Mesenchymal stem cell (in vitro differentiated cells and primary cell): ENCODE measurements at regions not wholly inside any gene's neighbourhood (a gene's known extent, or its start where the extent isn't known, plus 50 kb on each side); places are given as distances from the start of the nearest gene placed in this dataset.
A peak's percentile ranks its signal among the peaks of the same experiment; 100 is the strongest.

Experiments
- DNase-seq: peaks from one replicate; pipeline ENCODE4 v3.0.0-alpha.2; 2013
- H2AFZ ChIP-seq: one replicate; pipeline ENCODE4 v1.6.1; 2013; ENCODE audit warnings: low read depth, mild to moderate bottlenecking, control low read depth, inconsistent platforms, low read length, moderate library complexity
- H2AK5ac ChIP-seq: 2 replicates; pipeline ENCODE4 v1.6.1; 2013; ENCODE audit warnings: low read length, moderate library complexity, mild to moderate bottlenecking, inconsistent platforms; ENCODE audit not compliant: severe bottlenecking
- H2BK120ac ChIP-seq: one replicate; pipeline ENCODE4 v1.6.1; 2013; ENCODE audit warnings: low read depth, mild to moderate bottlenecking, inconsistent platforms, low read length, moderate library complexity
- H2BK12ac ChIP-seq, 2 experiments: one replicate each; pipeline ENCODE4 v1.6.1; 2013; ENCODE audit warnings: inconsistent platforms in 2 of 2, low read length in 2 of 2, mild to moderate bottlenecking in 2 of 2, moderate library complexity in 2 of 2, control low read depth in 1 of 2
- H2BK15ac ChIP-seq: one replicate; pipeline ENCODE4 v1.6.1; 2013; ENCODE audit warnings: mild to moderate bottlenecking, low read depth, inconsistent platforms; ENCODE audit not compliant: poor library complexity, severe bottlenecking
- H2BK5ac ChIP-seq: 2 replicates; pipeline ENCODE4 v1.6.1; 2013; ENCODE audit warnings: low read depth, mild to moderate bottlenecking, low read length, control low read depth, inconsistent platforms; ENCODE audit not compliant: poor library complexity, severe bottlenecking
- H3K14ac ChIP-seq, 2 experiments: one replicate each; pipeline ENCODE4 v1.6.1; 2013; ENCODE audit warnings: inconsistent platforms in 2 of 2, low read length in 2 of 2, control low read depth in 1 of 2, mild to moderate bottlenecking in 1 of 2, moderate library complexity in 1 of 2
- H3K18ac ChIP-seq, 2 experiments: one replicate each; pipeline ENCODE4 v1.6.1; 2013; ENCODE audit warnings: inconsistent platforms in 2 of 2, low read length in 2 of 2, control low read depth in 1 of 2, low read depth in 1 of 2, mild to moderate bottlenecking in 1 of 2
- H3K23ac ChIP-seq, 2 experiments: one replicate each; pipeline ENCODE4 v1.6.1; 2013; ENCODE audit warnings: inconsistent platforms in 2 of 2, low read length in 2 of 2, mild to moderate bottlenecking in 2 of 2, moderate library complexity in 2 of 2, control low read depth in 1 of 2
- H3K27ac ChIP-seq: 2 replicates; pipeline ENCODE4 v1.5.1; 2013; ENCODE audit warnings: mild to moderate bottlenecking, moderate library complexity, low read length, control low read depth, inconsistent platforms; ENCODE audit not compliant: poor library complexity, severe bottlenecking
- H3K27me3 ChIP-seq, 2 experiments: 2 replicates each; pipeline versions ENCODE4 v1.6.1 to v1.7.0; 2013; ENCODE audit warnings: low read length in 2 of 2, mild to moderate bottlenecking in 2 of 2, moderate library complexity in 2 of 2, control low read depth in 1 of 2, inconsistent platforms in 1 of 2; ENCODE audit not compliant: control insufficient read depth in 1 of 2, insufficient read depth in 1 of 2
- H3K36me3 ChIP-seq, 2 experiments: 2 replicates each; pipeline versions ENCODE4 v1.6.1 to v1.7.0; 2013; ENCODE audit warnings: low read length in 2 of 2, control low read depth in 1 of 2, inconsistent platforms in 1 of 2, low read depth in 1 of 2, mild to moderate bottlenecking in 1 of 2; ENCODE audit not compliant: insufficient read depth in 2 of 2, control insufficient read depth in 1 of 2
- H3K4ac ChIP-seq, 2 experiments: one replicate each; pipeline ENCODE4 v1.6.1; 2013; ENCODE audit warnings: inconsistent platforms in 2 of 2, low read length in 2 of 2, mild to moderate bottlenecking in 2 of 2, moderate library complexity in 2 of 2, control low read depth in 1 of 2, low read depth in 1 of 2
- H3K4me1 ChIP-seq: 2 replicates; pipeline ENCODE4 v1.6.1; 2013; ENCODE audit warnings: low read depth, low read length, control low read depth; ENCODE audit not compliant: control insufficient read depth, insufficient read depth
- H3K4me2 ChIP-seq: 2 replicates; pipeline ENCODE4 v1.6.1; 2013; ENCODE audit warnings: low read length, mild to moderate bottlenecking, inconsistent platforms; ENCODE audit not compliant: poor library complexity, severe bottlenecking
- H3K4me3 ChIP-seq, 2 experiments: 2 replicates each; pipeline versions ENCODE4 v1.5.1 to v1.7.0; 2013; ENCODE audit warnings: low read length in 2 of 2, mild to moderate bottlenecking in 2 of 2, control low read depth in 1 of 2, low read depth in 1 of 2; ENCODE audit not compliant: insufficient read depth in 1 of 2
- H3K79me1 ChIP-seq: replicated peaks from 2 replicates; pipeline ENCODE4 v1.6.1; 2013; ENCODE audit warnings: mild to moderate bottlenecking, control low read depth, low read length, inconsistent platforms; ENCODE audit not compliant: poor library complexity, severe bottlenecking
- H3K9ac ChIP-seq: 2 replicates; pipeline ENCODE4 v1.7.0; 2013; ENCODE audit warnings: mild to moderate bottlenecking, low read length, moderate library complexity
- H3K9me3 ChIP-seq: 2 replicates; pipeline ENCODE4 v1.7.0; 2013; ENCODE audit warnings: mild to moderate bottlenecking, low read length; ENCODE audit not compliant: control insufficient read depth
- H4K8ac ChIP-seq: one replicate; pipeline ENCODE4 v1.6.1; 2013; ENCODE audit warnings: inconsistent platforms, mild to moderate bottlenecking, low read length, moderate library complexity
- H4K91ac ChIP-seq: one replicate; pipeline ENCODE4 v1.6.1; 2013; ENCODE audit warnings: mild to moderate bottlenecking, low read length, inconsistent platforms
- WGBS: methylation state at CpG from one replicate; pipeline ENCODE4 v1.1.7; 2013; ENCODE audit warnings: mixed read lengths; 5-methylcytosine and 5-hydroxymethylcytosine counted together

- 37% methylated on average over 5 of the region's 5 CpGs for WGBS
- Histone ChIP-seq H2AFZ (no peak overlapping the region), H3K4me2 (no peak overlapping the region), H3K14ac (no peak overlapping the region), H3K4me1 (no peaks in the 10 kb centered on the region), H3K4me3 (no peak overlapping the region), H3K27ac (no peak overlapping the region), H3K36me3 (no peaks in the 10 kb centered on the region), H3K4ac (no peak overlapping the region), H3K9ac (no peak overlapping the region), H3K23ac (no peak overlapping the region), H2AK5ac (no peak overlapping the region), H2BK15ac (no peak overlapping the region), H2BK120ac (no peak overlapping the region), H3K27me3 (peaks cover 19 to 35% of the 10 kb centered on the region in 2 experiments), H2BK5ac (no peak overlapping the region), H3K79me1 (no peaks in the 10 kb centered on the region), H3K18ac (no peak overlapping the region), H4K91ac (no peak overlapping the region), H2BK12ac (no peak overlapping the region), H4K8ac (no peak overlapping the region), H3K9me3 (peaks cover 32% of the 10 kb centered on the region)
- no peak for DNase-seq
These were observed 248.9 kb upstream of the TNRC6C start for GRCh38 chr17:77709594-77709993.

- Histone ChIP-seq H2BK12ac (no peak overlapping the region), H3K27ac (no peak overlapping the region), H4K8ac (no peak overlapping the region), H3K14ac (no peak overlapping the region), H3K18ac (no peak overlapping the region), H3K23ac (no peak overlapping the region), H3K4ac (no peak overlapping the region), H4K91ac (no peak overlapping the region), H3K9me3 (peaks cover 18% of the 10 kb centered on the region), H3K27me3 (peaks cover 19 to 28% of the 10 kb centered on the region in 2 experiments), H2BK120ac (no peak overlapping the region), H2AK5ac (no peak overlapping the region), H3K4me3 (no peak overlapping the region), H2AFZ (no peak overlapping the region), H2BK5ac (no peak overlapping the region), H3K36me3 (no peaks in the 10 kb centered on the region), H3K4me2 (no peak overlapping the region), H3K9ac (no peak overlapping the region), H2BK15ac (no peak overlapping the region), H3K79me1 (no peaks in the 10 kb centered on the region), H3K4me1 (no peaks in the 10 kb centered on the region)
- DNase-seq, result no peak
These were observed 245.9 kb upstream of the TNRC6C start for GRCh38 chr17:77712578-77712977.

DNA sequence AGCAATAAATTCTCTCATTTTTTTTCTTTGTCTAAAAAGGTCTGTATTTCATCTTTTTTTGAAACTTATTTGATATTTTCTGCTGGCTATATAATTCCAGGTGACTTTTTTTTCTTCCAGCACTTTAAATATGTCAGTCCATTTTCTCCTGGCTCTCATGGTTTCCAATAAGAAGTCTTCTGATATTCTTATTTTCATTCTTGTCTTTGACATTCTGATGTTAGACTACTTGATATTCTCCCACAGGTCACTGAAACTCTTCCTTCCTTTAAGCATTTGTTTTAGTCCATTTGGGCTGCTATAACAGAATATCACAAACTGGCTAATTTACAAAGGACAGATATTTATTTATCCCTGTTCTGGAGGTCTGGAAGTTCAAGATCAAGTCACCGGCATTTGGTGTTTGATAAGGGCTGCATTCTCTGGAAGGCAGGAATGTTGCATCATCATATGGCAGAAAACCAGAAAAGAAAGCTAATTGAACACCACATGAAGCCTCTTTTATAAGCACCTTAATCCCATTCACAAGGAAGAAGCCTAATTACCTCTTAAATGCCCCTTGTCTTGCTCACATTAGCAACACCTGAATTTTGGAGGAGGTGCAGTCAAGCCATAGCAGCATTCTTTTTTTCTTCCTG lies 242.1 kb upstream of the TNRC6C start:
- Histone ChIP-seq H3K27ac (no peak overlapping the region), H2BK120ac (no peak overlapping the region), H4K8ac (no peak overlapping the region), H3K23ac (no peak overlapping the region), H3K27me3 (peaks cover 4 to 20% of the 10 kb centered on the region in 2 experiments), H3K9me3 (peaks cover 14% of the 10 kb centered on the region), H3K36me3 (no peaks in the 10 kb centered on the region), H3K18ac (no peak overlapping the region), H3K79me1 (no peaks in the 10 kb centered on the region), H3K14ac (no peak overlapping the region), H3K4me3 (no peak overlapping the region), H2AK5ac (no peak overlapping the region), H3K9ac (no peak overlapping the region), H3K4ac (no peak overlapping the region), H2BK15ac (no peak overlapping the region), H3K4me2 (no peak overlapping the region), H2BK5ac (no peak overlapping the region), H2BK12ac (no peak overlapping the region), H3K4me1 (peaks cover 2% of the 10 kb centered on the region), H2AFZ (no peak overlapping the region), H4K91ac (no peak overlapping the region)
- 100% methylated on average over 1 of the region's 1 CpG for WGBS
- no peak for DNase-seq

DNA sequence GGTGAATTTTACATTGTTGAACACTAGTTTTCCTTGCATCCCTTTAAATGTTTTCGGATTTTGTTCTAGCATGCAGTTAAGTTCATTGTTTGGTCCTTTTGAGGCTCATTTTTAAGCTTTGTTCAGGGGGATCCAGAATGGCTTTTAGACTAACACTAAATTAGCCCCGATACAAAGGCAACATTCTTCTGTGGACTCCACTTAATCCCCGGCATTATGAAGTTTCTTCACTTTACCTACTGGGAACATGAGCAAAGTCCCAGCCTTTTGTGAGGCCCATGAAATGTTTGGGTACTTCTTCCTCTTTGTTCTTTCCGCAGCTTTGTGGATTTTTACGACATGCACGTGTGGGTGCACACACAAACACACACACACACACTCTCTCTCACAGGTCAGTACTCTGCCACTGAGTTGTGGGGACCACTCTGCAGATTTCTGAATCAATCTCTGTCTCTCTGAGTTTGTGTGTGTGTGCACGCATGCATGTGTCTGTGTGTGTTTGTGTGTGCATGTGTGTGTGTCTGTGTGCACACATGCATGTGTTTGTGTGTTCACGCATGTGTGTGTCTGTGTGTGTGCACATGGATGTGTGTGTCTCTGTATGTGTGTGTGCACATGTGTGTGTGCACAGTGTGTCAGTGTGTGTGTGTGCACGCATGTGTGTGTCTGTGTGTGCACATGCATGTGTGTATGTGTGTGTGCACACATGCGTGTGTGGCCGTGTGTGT lies 240.4 kb upstream of the TNRC6C start:
- H3K23ac ChIP-seq, result no peak overlapping the region
- no peak overlapping the region for H2AK5ac ChIP-seq
- no peak overlapping the region for H3K18ac ChIP-seq
- no peak overlapping the region for H3K27ac ChIP-seq
- peaks cover 8 to 30% of the 10 kb centered on the region in 2 experiments for H3K27me3 ChIP-seq
- H2AFZ ChIP-seq, result no peak overlapping the region
- DNase-seq, result no peak
- no peaks in the 10 kb centered on the region for H3K36me3 ChIP-seq
- peaks cover 10% of the 10 kb centered on the region for H3K9me3 ChIP-seq
- H4K91ac ChIP-seq, result peak overlapping the region; percentile 52
- H2BK12ac ChIP-seq, result no peak overlapping the region
- no peak overlapping the region for H2BK120ac ChIP-seq
- no peak overlapping the region for H4K8ac ChIP-seq
- H3K14ac ChIP-seq, result no peak overlapping the region
- H3K79me1 ChIP-seq, result no peaks in the 10 kb centered on the region
- H3K4ac ChIP-seq, result no peak overlapping the region
- H3K4me1 ChIP-seq, result peaks cover 2% of the 10 kb centered on the region
- no peak overlapping the region for H2BK15ac ChIP-seq
- H3K4me3 ChIP-seq, result no peak overlapping the region
- WGBS, result 86% methylated on average over 11 of the region's 11 CpGs
- no peak overlapping the region for H3K9ac ChIP-seq
- H3K4me2 ChIP-seq, result no peak overlapping the region
- no peak overlapping the region for H2BK5ac ChIP-seq
